ENCODE measurements at regions not wholly inside any gene's neighbourhood (a gene's known extent, or its start where the extent isn't known, plus 50 kb on each side); places are given as distances from the start of the nearest gene placed in this dataset.

- no peaks in the 10 kb centered on the region for H3K4me1 Mint-ChIP-seq
- H3K27ac ChIP-seq (ENCODE audit: low read depth in 1 of 2, low read length in 2 of 2): no peak overlapping the region
- no peaks in the 10 kb centered on the region for H3K79me2 ChIP-seq (ENCODE audit: insufficient read depth, low read length)
- H3K36me3 ChIP-seq (replicated peaks in 1 of 2; ENCODE audit: control insufficient read depth in 1 of 2, insufficient read depth in 2 of 2, low read length in 2 of 2): no peaks in the 10 kb centered on the region
- no peak for TF ChIP-seq CTCF (IDR thresholded peaks at IDR 0.05)
- H3K27me3 Mint-ChIP-seq (ENCODE audit: low read depth in 3 of 3): peaks cover 0 to 5% (median 3%) of the 10 kb centered on the region in 3 donors
- DNase-seq: no peak
- 90% methylated on average over 3 of the region's 3 CpGs for WGBS (ENCODE audit: insufficient coverage)
- H3K9me3 Mint-ChIP-seq: peaks cover 0 to 3% (median 0%) of the 10 kb centered on the region in 7 donors
- H3K9ac ChIP-seq (ENCODE audit: insufficient read depth, low read length, poor library complexity, severe bottlenecking): no peak overlapping the region
- H3K36me3 Mint-ChIP-seq: no peaks in the 10 kb centered on the region
- H3K4me3 Mint-ChIP-seq: no peak overlapping the region
- H2AFZ ChIP-seq (ENCODE audit: insufficient read depth, low read depth, low read length, poor library complexity, severe bottlenecking): no peak overlapping the region
- no peaks in the 10 kb centered on the region for H3K9me3 ChIP-seq (replicated peaks in 1 of 2; ENCODE audit: control insufficient read depth in 1 of 2, insufficient read depth in 1 of 2, low read length in 2 of 2)
- no peak overlapping the region for H3K4me3 ChIP-seq (replicated peaks in 1 of 3; ENCODE audit: low read depth in 2 of 3, low read length in 3 of 3)
- intact Hi-C loops (cut with micrococcal nuclease): no loop called here
- H3K4me2 ChIP-seq (replicated peaks; ENCODE audit: extremely low read depth, low read length, poor library complexity, severe bottlenecking): no peak overlapping the region
- H3K4me1 ChIP-seq (ENCODE audit: control insufficient read depth in 1 of 2, insufficient read depth in 2 of 2, low read length in 2 of 2): no peaks in the 10 kb centered on the region
- no peaks in the 10 kb centered on the region for H3K27me3 ChIP-seq (ENCODE audit: control insufficient read depth in 2 of 2, insufficient read depth in 2 of 2, low read length in 2 of 2)
- H3K27ac Mint-ChIP-seq: peak overlapping the region in 1 of 7 donors; percentile 31
- H4K20me1 ChIP-seq (ENCODE audit: insufficient read depth, low read length): no peaks in the 10 kb centered on the region
Observed at GRCh38 chr19:30897034-30897433, 452.2 kb downstream of the TSHZ3 start.

GRCh38 chr19:30896554-30896953 is 452.7 kb downstream of the TSHZ3 start:
- no peaks in the 10 kb centered on the region for H4K20me1 ChIP-seq (ENCODE audit: insufficient read depth, low read length)
- H3K4me2 ChIP-seq (replicated peaks; ENCODE audit: extremely low read depth, low read length, poor library complexity, severe bottlenecking): no peak overlapping the region
- no peak overlapping the region for H3K9ac ChIP-seq (ENCODE audit: insufficient read depth, low read length, poor library complexity, severe bottlenecking)
- no peak overlapping the region for H3K4me3 ChIP-seq (replicated peaks in 1 of 3; ENCODE audit: low read depth in 2 of 3, low read length in 3 of 3)
- Mint-ChIP-seq H3K27me3 (ENCODE audit: low read depth in 3 of 3) (peaks cover 0 to 4% (median 3%) of the 10 kb centered on the region in 3 donors), H3K27ac (no peak overlapping the region), H3K36me3 (no peaks in the 10 kb centered on the region), H3K9me3 (peaks cover 0 to 3% (median 0%) of the 10 kb centered on the region in 7 donors), H3K4me1 (no peaks in the 10 kb centered on the region), H3K4me3 (no peak overlapping the region)
- no peak overlapping the region for H2AFZ ChIP-seq (ENCODE audit: insufficient read depth, low read depth, low read length, poor library complexity, severe bottlenecking)
- no peaks in the 10 kb centered on the region for H3K27me3 ChIP-seq (ENCODE audit: control insufficient read depth in 2 of 2, insufficient read depth in 2 of 2, low read length in 2 of 2)
- TF ChIP-seq CTCF (IDR thresholded peaks at IDR 0.05): no peak
- no peak for DNase-seq
- H3K27ac ChIP-seq (ENCODE audit: low read depth in 1 of 2, low read length in 2 of 2): no peak overlapping the region
- no peaks in the 10 kb centered on the region for H3K9me3 ChIP-seq (replicated peaks in 1 of 2; ENCODE audit: control insufficient read depth in 1 of 2, insufficient read depth in 1 of 2, low read length in 2 of 2)
- H3K36me3 ChIP-seq (replicated peaks in 1 of 2; ENCODE audit: control insufficient read depth in 1 of 2, insufficient read depth in 2 of 2, low read length in 2 of 2): no peaks in the 10 kb centered on the region
- WGBS (ENCODE audit: insufficient coverage): no CpG with 5 or more reads among the region's 1 CpG
- H3K4me1 ChIP-seq (ENCODE audit: control insufficient read depth in 1 of 2, insufficient read depth in 2 of 2, low read length in 2 of 2): no peaks in the 10 kb centered on the region
- intact Hi-C loops (cut with micrococcal nuclease): no loop called here
- H3K79me2 ChIP-seq (ENCODE audit: insufficient read depth, low read length): no peaks in the 10 kb centered on the region
